OCI-LY1 (cell line): ENCODE measurements at regions not wholly inside any gene's neighbourhood (a gene's known extent, or its start where the extent isn't known, plus 50 kb on each side); places are given as distances from the start of the nearest gene placed in this dataset.

Experiments used
- H2AFZ ChIP-seq: fragments of 200-600 bp; sonication (generic), shearing (Covaris generic); 2 replicates; pipeline ENCODE4 v1.6.0; 2014; ENCODE audit warnings: antibody characterized with exemption, mild to moderate bottlenecking, low read length
- H3F3A ChIP-seq: fragments of 200-600 bp; sonication (generic), shearing (Covaris generic); 2 replicates; pipeline ENCODE4 v1.6.0; 2014; ENCODE audit warnings: mild to moderate bottlenecking, antibody characterized with exemption, low read length, moderate library complexity; ENCODE audit not compliant: insufficient read depth
- H3K27ac ChIP-seq: fragments of 200-600 bp; sonication (generic); 2 replicates; pipeline ENCODE4 v1.5.1; 2014; ENCODE audit warnings: low read length, mixed run types, mild to moderate bottlenecking, low read depth; ENCODE audit not compliant: poor library complexity, severe bottlenecking
- H3K27me3 ChIP-seq: fragments of 200-600 bp; sonication (generic); 2 replicates; pipeline ENCODE4 v1.6.0; 2014; ENCODE audit warnings: antibody characterized with exemption, mild to moderate bottlenecking, low read length, moderate library complexity; ENCODE audit not compliant: insufficient read depth
- H3K36me3 ChIP-seq: fragments of 200-600 bp; sonication (generic); 2 replicates; pipeline ENCODE4 v1.6.1; 2014; ENCODE audit warnings: mild to moderate bottlenecking, antibody characterized with exemption, low read length, moderate library complexity, mixed read lengths; ENCODE audit not compliant: insufficient read depth
- H3K4me1 ChIP-seq: fragments of 200-600 bp; sonication (generic); 2 replicates; pipeline ENCODE4 v1.5.1; 2014; ENCODE audit warnings: mild to moderate bottlenecking, low read length, moderate library complexity; ENCODE audit not compliant: insufficient read depth, severe bottlenecking
- H3K4me2 ChIP-seq: fragments of 200-600 bp; sonication (generic), shearing (Covaris generic); 2 replicates; pipeline ENCODE4 v1.6.1; 2014; ENCODE audit warnings: low read length
- H3K4me3 ChIP-seq: fragments of 200-600 bp; sonication (generic); 2 replicates; pipeline ENCODE4 v1.5.1; 2014; ENCODE audit warnings: low read length, low read depth, mild to moderate bottlenecking, mixed read lengths; ENCODE audit not compliant: poor library complexity, severe bottlenecking
- H3K79me2 ChIP-seq: fragments of 200-600 bp; shearing (Covaris generic); 2 replicates; pipeline ENCODE4 v1.6.1; 2016; ENCODE audit warnings: mixed run types, low read length, mixed read lengths; ENCODE audit not compliant: insufficient read depth
- H3K9ac ChIP-seq: fragments of 200-600 bp; sonication (generic), shearing (Covaris generic); 2 replicates; pipeline ENCODE4 v1.6.1; 2014; ENCODE audit warnings: mild to moderate bottlenecking, low read length, mixed read lengths
- H3K9me2 ChIP-seq: fragments of 200-600 bp; sonication (generic), shearing (Covaris generic); 2 replicates; pipeline ENCODE4 v1.6.1; 2014; ENCODE audit warnings: low read depth, mild to moderate bottlenecking, low read length, mixed read lengths
- H3K9me3 ChIP-seq: fragments of 200-600 bp; shearing (Covaris generic); 2 replicates; pipeline ENCODE4 v1.6.1; 2014; ENCODE audit warnings: low read length, mixed read lengths
- H4K20me1 ChIP-seq: fragments of 200-600 bp; sonication (generic), shearing (Covaris generic); 2 replicates; pipeline ENCODE4 v1.6.0; 2016; ENCODE audit warnings: mild to moderate bottlenecking, low read length; ENCODE audit not compliant: insufficient read depth
- EZH2 ChIP-seq: fragments of 200-600 bp; sonication (generic), shearing (Covaris generic); IDR thresholded peaks from 2 replicates; pipeline ENCODE4 v1.8.0; 2017; ENCODE audit warnings: borderline replicate concordance, mixed run types, mild to moderate bottlenecking, antibody characterized with exemption, low read length, moderate library complexity, mixed read lengths
- TF ChIP-seq, protein P1 (sequence below): fragments of 200-600 bp; sonication (generic), shearing (Covaris generic); IDR thresholded peaks from 2 replicates; pipeline ENCODE4 v1.5.1; 2017; ENCODE audit warnings: mild to moderate bottlenecking, antibody characterized with exemption, low read length, moderate library complexity, mixed read lengths

DNA sequence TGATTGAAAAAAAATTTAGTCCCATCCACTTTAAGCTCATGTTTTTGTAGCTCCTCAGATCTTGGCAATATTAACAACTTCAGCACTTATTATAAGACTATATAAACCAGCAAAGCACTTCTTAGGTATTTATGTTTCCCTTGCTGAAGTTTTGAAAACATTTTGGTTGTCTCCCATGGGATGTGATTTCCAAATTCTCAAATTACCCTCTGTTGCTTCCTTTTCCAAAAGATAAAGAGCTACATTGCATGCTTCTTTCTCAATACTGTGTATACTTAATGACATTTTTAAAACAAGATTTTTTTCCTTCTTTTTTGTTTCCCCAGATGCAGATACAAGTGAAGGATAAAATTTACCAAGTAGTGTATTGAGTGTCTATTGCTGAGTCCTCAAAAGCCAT, 567.1 kb downstream of the CSNK1G3 start:
- Histone ChIP-seq H3K27ac (no peak overlapping the region), H3K9ac (no peak overlapping the region), H3K9me2 (no peaks in the 10 kb centered on the region), H3K79me2 (no peaks in the 10 kb centered on the region), H3K4me1 (peaks cover 18% of the 10 kb centered on the region), H3K4me2 (no peak overlapping the region), H4K20me1 (no peaks in the 10 kb centered on the region), H3K36me3 (no peaks in the 10 kb centered on the region), H3K27me3 (no peaks in the 10 kb centered on the region), H2AFZ (no peak overlapping the region), H3F3A (no peaks in the 10 kb centered on the region), H3K9me3 (0 out of 2 replicates have a peak, but pooled peaks cover 3% of the 10 kb centered on the region), H3K4me3 (no peak overlapping the region)
- TF ChIP-seq, protein P1, sequence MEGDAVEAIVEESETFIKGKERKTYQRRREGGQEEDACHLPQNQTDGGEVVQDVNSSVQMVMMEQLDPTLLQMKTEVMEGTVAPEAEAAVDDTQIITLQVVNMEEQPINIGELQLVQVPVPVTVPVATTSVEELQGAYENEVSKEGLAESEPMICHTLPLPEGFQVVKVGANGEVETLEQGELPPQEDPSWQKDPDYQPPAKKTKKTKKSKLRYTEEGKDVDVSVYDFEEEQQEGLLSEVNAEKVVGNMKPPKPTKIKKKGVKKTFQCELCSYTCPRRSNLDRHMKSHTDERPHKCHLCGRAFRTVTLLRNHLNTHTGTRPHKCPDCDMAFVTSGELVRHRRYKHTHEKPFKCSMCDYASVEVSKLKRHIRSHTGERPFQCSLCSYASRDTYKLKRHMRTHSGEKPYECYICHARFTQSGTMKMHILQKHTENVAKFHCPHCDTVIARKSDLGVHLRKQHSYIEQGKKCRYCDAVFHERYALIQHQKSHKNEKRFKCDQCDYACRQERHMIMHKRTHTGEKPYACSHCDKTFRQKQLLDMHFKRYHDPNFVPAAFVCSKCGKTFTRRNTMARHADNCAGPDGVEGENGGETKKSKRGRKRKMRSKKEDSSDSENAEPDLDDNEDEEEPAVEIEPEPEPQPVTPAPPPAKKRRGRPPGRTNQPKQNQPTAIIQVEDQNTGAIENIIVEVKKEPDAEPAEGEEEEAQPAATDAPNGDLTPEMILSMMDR = no peak
- TF ChIP-seq EZH2 = no peak

DNA sequence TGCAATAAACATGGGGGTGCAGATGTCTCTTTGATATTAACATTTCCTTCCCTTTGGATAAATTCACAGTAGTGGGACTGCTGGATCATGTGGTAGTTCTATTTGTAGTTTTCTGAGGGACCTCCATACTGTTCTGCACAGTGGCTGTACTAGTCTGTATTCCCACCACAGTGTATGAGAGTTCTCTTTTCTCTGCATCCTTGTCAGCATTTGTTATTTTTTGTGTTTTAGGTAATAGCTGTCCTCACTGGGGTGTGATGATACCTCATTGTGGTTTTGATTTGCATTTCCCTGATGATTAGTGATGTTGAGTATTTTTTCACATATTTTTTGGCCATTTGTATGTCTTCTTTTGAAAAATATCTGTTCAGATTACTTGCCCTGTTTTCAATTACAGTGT, 562.5 kb downstream of the CSNK1G3 start:
- Histone ChIP-seq H3K27me3 (no peaks in the 10 kb centered on the region), H3K4me2 (no peak overlapping the region), H3K9me2 (no peaks in the 10 kb centered on the region), H3K4me3 (no peak overlapping the region), H3K27ac (no peak overlapping the region), H3K9me3 (0 out of 2 replicates have a peak, but pooled peaks cover 3% of the 10 kb centered on the region), H3K4me1 (no peaks in the 10 kb centered on the region), H4K20me1 (no peaks in the 10 kb centered on the region), H2AFZ (no peak overlapping the region), H3K79me2 (no peaks in the 10 kb centered on the region), H3K9ac (no peak overlapping the region), H3K36me3 (no peaks in the 10 kb centered on the region), H3F3A (no peaks in the 10 kb centered on the region)
- TF ChIP-seq, protein P1 = no peak
- no peak for TF ChIP-seq EZH2

DNA sequence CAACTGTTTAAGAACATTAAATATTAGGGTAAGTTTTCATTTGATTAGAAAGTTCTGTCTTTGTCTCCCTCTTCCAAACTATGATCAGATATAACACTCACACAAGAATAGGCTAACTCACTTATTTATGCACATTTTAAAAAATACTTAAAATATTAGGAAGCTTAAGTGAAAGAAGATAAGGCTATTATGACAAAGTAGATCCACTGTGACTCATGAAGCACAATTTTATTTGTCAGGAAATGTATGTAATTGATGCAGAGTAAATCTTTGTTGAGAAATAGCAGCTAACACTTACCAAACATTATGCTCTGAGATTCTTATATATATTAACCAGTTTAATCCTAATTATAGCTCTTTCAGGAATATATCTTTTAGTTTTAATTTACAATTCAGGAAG, 560.6 kb downstream of the CSNK1G3 start:
- H3K79me2 ChIP-seq = no peaks in the 10 kb centered on the region
- TF ChIP-seq EZH2 = no peak
- TF ChIP-seq, protein P1 = no peak
- H3K9me3 ChIP-seq = 0 out of 2 replicates have a peak, but pooled peaks cover 3% of the 10 kb centered on the region
- H3K4me1 ChIP-seq = no peaks in the 10 kb centered on the region
- no peaks in the 10 kb centered on the region for H3K9me2 ChIP-seq
- no peak overlapping the region for H3K4me3 ChIP-seq
- no peak overlapping the region for H3K9ac ChIP-seq
- no peak overlapping the region for H3K4me2 ChIP-seq
- no peaks in the 10 kb centered on the region for H3K36me3 ChIP-seq
- H4K20me1 ChIP-seq = no peaks in the 10 kb centered on the region
- H2AFZ ChIP-seq = no peak overlapping the region
- H3F3A ChIP-seq = no peaks in the 10 kb centered on the region
- H3K27ac ChIP-seq = no peak overlapping the region
- no peaks in the 10 kb centered on the region for H3K27me3 ChIP-seq
